ENCODE measurements at regions not wholly inside any gene's neighbourhood (a gene's known extent, or its start where the extent isn't known, plus 50 kb on each side); places are given as distances from the start of the nearest gene placed in this dataset.

DNA sequence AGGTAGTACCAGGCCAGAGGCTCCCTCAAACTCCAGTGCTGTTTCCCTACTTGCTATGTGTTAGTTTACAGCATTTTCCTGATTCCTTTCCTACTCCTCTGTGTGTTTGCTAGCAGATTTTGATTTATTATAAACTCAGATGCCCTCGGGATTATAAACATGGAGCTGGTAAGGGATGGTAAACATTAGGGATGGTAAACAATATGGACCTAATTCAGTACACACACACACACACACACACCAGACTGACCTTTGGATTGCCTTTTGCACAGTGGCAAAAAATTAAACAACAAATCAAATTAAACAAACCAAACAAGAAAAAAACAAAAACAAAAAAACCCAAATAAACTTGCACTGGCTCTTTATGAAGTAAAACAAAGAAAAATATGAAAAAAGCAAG lies 55.4 kb upstream of the ACVR1 start:
- Histone ChIP-seq H4K5ac (ENCODE audit: insufficient read length, low read depth, low read length) (no peak overlapping the region), H3K56ac (replicated peaks; ENCODE audit: insufficient read length, low read depth, low read length) (no peak overlapping the region), H2BK12ac (ENCODE audit: low read depth, low read length) (no peak overlapping the region; the same call in 1 of the 2 replicates), H3K27ac (ENCODE audit: low read depth, low read length) (no peak overlapping the region), H4K8ac (ENCODE audit: extremely low read depth, insufficient read depth, low read length) (no peak overlapping the region), H3K27me3 (replicated peaks in 1 of 4; ENCODE audit: control insufficient read depth in 3 of 4, extremely low read depth in 1 of 4, insufficient read depth in 3 of 4, low read length in 3 of 4) (peaks cover 22 to 55% (median 43%) of the 10 kb centered on the region in 4 experiments), H3K79me2 (ENCODE audit: control insufficient read depth in 1 of 2, insufficient read depth in 2 of 2, low read length in 2 of 2) (no peaks in the 10 kb centered on the region), H4K91ac (replicated peaks; ENCODE audit: insufficient read length, low read length) (no peak overlapping the region), H2BK120ac (replicated peaks; ENCODE audit: low read depth, low read length) (no peak overlapping the region), H3K14ac (ENCODE audit: insufficient read length) (no peak overlapping the region), H3K4ac (replicated peaks; ENCODE audit: insufficient read length, low read depth, low read length) (no peak overlapping the region), H3K79me1 (ENCODE audit: low read depth, low read length) (no peaks in the 10 kb centered on the region), H3K23ac (ENCODE audit: insufficient read length) (no peak overlapping the region), H3K4me1 (replicated peaks in 1 of 4; ENCODE audit: control insufficient read depth in 3 of 4, insufficient read depth in 4 of 4, low read length in 3 of 4) (peaks cover 3 to 17% (median 9%) of the 10 kb centered on the region in 4 experiments; a peak in 6 of 7 replicates), H2AK5ac (ENCODE audit: low read depth, low read length) (no peak overlapping the region), H3K4me2 (ENCODE audit: insufficient read depth in 1 of 2, low read depth in 2 of 2, low read length in 2 of 2) (no peak overlapping the region; a peak in 1 of 4 replicates), H2AFZ (ENCODE audit: low read length) (no peak overlapping the region), H3K23me2 (ENCODE audit: low read depth, low read length) (peaks cover 5% of the 10 kb centered on the region), H2BK20ac (ENCODE audit: low read length) (no peak overlapping the region), H3K4me3 (ENCODE audit: extremely low read depth in 1 of 4, insufficient read depth in 2 of 4, low read depth in 3 of 4, low read length in 4 of 4) (peak overlapping the region in 1 of 4 experiments; percentile 51; a peak in 1 of 8 replicates), H3K9me3 (ENCODE audit: insufficient read depth in 2 of 2, low read depth in 1 of 2, low read length in 1 of 2) (no peaks in the 10 kb centered on the region), H2BK5ac (ENCODE audit: low read depth, low read length) (no peak overlapping the region), H3K36me3 (ENCODE audit: control insufficient read depth in 2 of 4, insufficient read depth in 4 of 4, low read length in 3 of 4) (no peaks in the 10 kb centered on the region), H2BK15ac (ENCODE audit: low read length) (no peak overlapping the region), H3K9ac (replicated peaks in 1 of 4; ENCODE audit: extremely low read depth in 1 of 4, low read depth in 3 of 4, low read length in 3 of 4) (no peak overlapping the region), H4K20me1 (replicated peaks in 1 of 2; ENCODE audit: control insufficient read depth in 1 of 2, insufficient read depth in 2 of 2, low read length in 2 of 2) (no peaks in the 10 kb centered on the region), H3K18ac (ENCODE audit: extremely low read depth, low read length) (no peak overlapping the region)
- TF ChIP-seq SP4 (IDR thresholded peaks at IDR 0.05; ENCODE audit: low read length) (no peak), KDM5A (IDR thresholded peaks at IDR 0.05; ENCODE audit: low read length) (no peak), JUND (IDR thresholded peaks at IDR 0.05; ENCODE audit: low read length) (no peak), RBBP5 (IDR thresholded peaks at IDR 0.05; ENCODE audit: borderline replicate concordance, low read depth, low read length) (no peak), KDM4A (IDR thresholded peaks at IDR 0.05; ENCODE audit: low read depth, low read length, severe bottlenecking) (no peak)
- TF ChIP-seq, protein P1, sequence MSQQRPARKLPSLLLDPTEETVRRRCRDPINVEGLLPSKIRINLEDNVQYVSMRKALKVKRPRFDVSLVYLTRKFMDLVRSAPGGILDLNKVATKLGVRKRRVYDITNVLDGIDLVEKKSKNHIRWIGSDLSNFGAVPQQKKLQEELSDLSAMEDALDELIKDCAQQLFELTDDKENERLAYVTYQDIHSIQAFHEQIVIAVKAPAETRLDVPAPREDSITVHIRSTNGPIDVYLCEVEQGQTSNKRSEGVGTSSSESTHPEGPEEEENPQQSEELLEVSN (IDR thresholded peaks at IDR 0.05), result no peak
- TF ChIP-seq, protein P2, sequence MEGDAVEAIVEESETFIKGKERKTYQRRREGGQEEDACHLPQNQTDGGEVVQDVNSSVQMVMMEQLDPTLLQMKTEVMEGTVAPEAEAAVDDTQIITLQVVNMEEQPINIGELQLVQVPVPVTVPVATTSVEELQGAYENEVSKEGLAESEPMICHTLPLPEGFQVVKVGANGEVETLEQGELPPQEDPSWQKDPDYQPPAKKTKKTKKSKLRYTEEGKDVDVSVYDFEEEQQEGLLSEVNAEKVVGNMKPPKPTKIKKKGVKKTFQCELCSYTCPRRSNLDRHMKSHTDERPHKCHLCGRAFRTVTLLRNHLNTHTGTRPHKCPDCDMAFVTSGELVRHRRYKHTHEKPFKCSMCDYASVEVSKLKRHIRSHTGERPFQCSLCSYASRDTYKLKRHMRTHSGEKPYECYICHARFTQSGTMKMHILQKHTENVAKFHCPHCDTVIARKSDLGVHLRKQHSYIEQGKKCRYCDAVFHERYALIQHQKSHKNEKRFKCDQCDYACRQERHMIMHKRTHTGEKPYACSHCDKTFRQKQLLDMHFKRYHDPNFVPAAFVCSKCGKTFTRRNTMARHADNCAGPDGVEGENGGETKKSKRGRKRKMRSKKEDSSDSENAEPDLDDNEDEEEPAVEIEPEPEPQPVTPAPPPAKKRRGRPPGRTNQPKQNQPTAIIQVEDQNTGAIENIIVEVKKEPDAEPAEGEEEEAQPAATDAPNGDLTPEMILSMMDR (IDR thresholded peaks at IDR 0.05; ENCODE audit: control extremely low read depth in 1 of 3, insufficient read depth in 1 of 3, low read depth in 1 of 3, low read length in 3 of 3), result no peak
- DNase-seq (ENCODE audit: low read depth in 1 of 2, low spot score in 2 of 2), result no peak
- no peak for FAIRE-seq
- WGBS, 2 experiments (ENCODE audit: extremely low coverage in 1 of 2, insufficient coverage in 1 of 2, insufficient read length in 1 of 2, insufficient replicate concordance in 2 of 2, low coverage in 1 of 2, low lambda C conversion rate in 2 of 2, missing lambda C conversion rate in 1 of 2), result 75% methylated on average over 1 of the region's 1 CpG; no CpG with 5 or more reads in 1 of the 2 experiments
- CTCF ChIA-PET (ENCODE audit: partially characterized antibody), result interaction anchor here (0.6 to 2.1 kb wide), 10 partner anchors 11 to 92 kb away, joined by 3 to 8 read pairs (median 3); no protein-coding TSS in a partner anchor
- POLR2A ChIA-PET (ENCODE audit: partially characterized antibody), result interaction anchor here (1.4 kb wide), 1 partner anchor 55 kb away, joined by 3 read pairs; the partner anchor contains the start of gene ACVR1

Data from H1 (cell line).